Caco-2 (cell line): ENCODE measurements at regions not wholly inside any gene's neighbourhood (a gene's known extent, or its start where the extent isn't known, plus 50 kb on each side); places are given as distances from the start of the nearest gene placed in this dataset.

Experiments used
- BruUV-seq: library from RNA; stranded (reverse); fragments of 400-500 nt; replicated peaks from 2 replicates; lab custom pipeline; 2021; lab: Mats Ljungman, UMichigan
- CTCF ChIA-PET: fragments of 300-600 bp; sonication (Branson Sonifier 250); formaldehyde crosslinking; loops from one replicate; lab custom pipeline; 2022; ENCODE audit warnings: antibody characterized with exemption; lab: Charles Lee
- POLR2A ChIA-PET: fragments of 300-600 bp; sonication (Branson Sonifier 250); formaldehyde crosslinking; loops from one replicate; lab custom pipeline; 2022; ENCODE audit warnings: antibody characterized with exemption; lab: Charles Lee
- DNase-seq, 2 experiments: peaks; one replicate each; pipeline versions ENCODE4 v3.0.0 to v3.0.0-alpha.2; 2020 to 2022
- H3K27me3 ChIP-seq: replicated peaks from 2 replicates; pipeline ENCODE4 v1.6.0; 2011; ENCODE audit warnings: low read length; ENCODE audit not compliant: control insufficient read depth, insufficient read depth
- H3K36me3 ChIP-seq: 2 replicates; pipeline ENCODE4 v1.5.1; 2011; ENCODE audit warnings: low read length; ENCODE audit not compliant: control insufficient read depth, insufficient read depth
- H3K4me1 ChIP-seq: fragments of 250-450 bp; sonication (Bioruptor Pico); 2 replicates; pipeline ENCODE4 v1.5.1; 2020; ENCODE audit warnings: mild to moderate bottlenecking
- H3K4me3 ChIP-seq: 2 replicates; pipeline ENCODE4 v1.5.1; 2011; ENCODE audit warnings: low read depth, mild to moderate bottlenecking, control low read depth, low read length
- H3K9me3 ChIP-seq: fragments of 250-450 bp; sonication (Bioruptor Pico); 2 replicates; pipeline ENCODE4 v1.5.1; 2020; ENCODE audit warnings: mild to moderate bottlenecking, moderate library complexity
- H3K27ac Mint-ChIP-seq: one replicate; pipeline ENCODE4 v1.8.0; 2022; ENCODE audit warnings: mixed read lengths; ENCODE audit not compliant: unreplicated experiment
- H3K27me3 Mint-ChIP-seq: one replicate; pipeline ENCODE4 v1.8.0; 2022; ENCODE audit warnings: mixed read lengths; ENCODE audit not compliant: insufficient read depth, unreplicated experiment
- H3K36me3 Mint-ChIP-seq: one replicate; pipeline ENCODE4 v1.8.0; 2022; ENCODE audit warnings: mild to moderate bottlenecking, mixed read lengths; ENCODE audit not compliant: insufficient read depth, unreplicated experiment
- H3K4me1 Mint-ChIP-seq: one replicate; pipeline ENCODE4 v1.8.0; 2022; ENCODE audit warnings: low read depth, mixed read lengths; ENCODE audit not compliant: unreplicated experiment
- H3K4me3 Mint-ChIP-seq: one replicate; pipeline ENCODE4 v1.8.0; 2022; ENCODE audit warnings: mild to moderate bottlenecking, moderate library complexity, mixed read lengths; ENCODE audit not compliant: unreplicated experiment
- H3K9me3 Mint-ChIP-seq: one replicate; pipeline ENCODE4 v1.8.0; 2022; ENCODE audit warnings: mixed read lengths; ENCODE audit not compliant: unreplicated experiment
- CTCF ChIP-seq, 2 experiments: fragments of 200-600 bp in 1 of 2; IDR thresholded peaks; 1 replicate in 1 of 2; 2 replicates in 1 of 2; pipeline versions ENCODE4 v1.5.1 to v1.8.0; 2011 to 2022; ENCODE audit warnings: antibody characterized with exemption in 1 of 2, control low read depth in 1 of 2, inconsistent platforms in 1 of 2, low read depth in 1 of 2, low read length in 1 of 2, mild to moderate bottlenecking in 1 of 2, moderate library complexity in 1 of 2; ENCODE audit not compliant: insufficient read depth in 1 of 2, severe bottlenecking in 1 of 2, unreplicated experiment in 1 of 2
- intact Hi-C: fragments of 100-400 bp; cut with micrococcal nuclease; formaldehyde crosslinking; loops from one replicate; pipeline ENCODE4 v1.10.0; 2022; ENCODE audit not compliant: unreplicated experiment

- H3K27ac Mint-ChIP-seq = no peak overlapping the region
- H3K4me1 ChIP-seq = no peaks in the 10 kb centered on the region
- H3K27me3 ChIP-seq = no peaks in the 10 kb centered on the region
- no peak overlapping the region for H3K4me3 Mint-ChIP-seq
- no peaks in the 10 kb centered on the region for H3K4me1 Mint-ChIP-seq
- ChIA-PET CTCF (interaction anchor here (0.6 kb wide), 1 partner anchor 513 kb away, joined by 3 read pairs; no protein-coding TSS in a partner anchor), POLR2A (no interaction called here)
- peaks cover 11% of the 10 kb centered on the region for H3K9me3 Mint-ChIP-seq
- no peak for TF ChIP-seq CTCF (IDR thresholded peaks at IDR 0.05; ENCODE audit: insufficient read depth in 1 of 2, low read depth in 1 of 2, low read length in 1 of 2, severe bottlenecking in 1 of 2, unreplicated experiment in 1 of 2)
- H3K36me3 Mint-ChIP-seq = no peaks in the 10 kb centered on the region
- H3K4me3 ChIP-seq = no peak overlapping the region
- H3K36me3 ChIP-seq = no peaks in the 10 kb centered on the region
- DNase-seq = no peak
- 0 out of 2 replicates have a peak, but pooled peaks cover 5% of the 10 kb centered on the region for H3K9me3 ChIP-seq
- no TSS peak for BruUV-seq
- intact Hi-C loops = no loop called here
- no peaks in the 10 kb centered on the region for H3K27me3 Mint-ChIP-seq
Observed at GRCh38 chr2:238515377-238515776, 88.7 kb downstream of the ASB1 start.

- Histone ChIP-seq H3K4me1 (no peaks in the 10 kb centered on the region), H3K27me3 (no peaks in the 10 kb centered on the region), H3K4me3 (no peak overlapping the region), H3K9me3 (0 out of 2 replicates have a peak, but pooled peaks cover 5% of the 10 kb centered on the region), H3K36me3 (no peaks in the 10 kb centered on the region)
- TF ChIP-seq CTCF (IDR thresholded peaks at IDR 0.05; ENCODE audit: insufficient read depth in 1 of 2, low read depth in 1 of 2, low read length in 1 of 2, severe bottlenecking in 1 of 2, unreplicated experiment in 1 of 2) = no peak
- ChIA-PET POLR2A (no interaction called here), CTCF (no interaction called here)
- Mint-ChIP-seq H3K4me1 (no peaks in the 10 kb centered on the region), H3K9me3 (peaks cover 11% of the 10 kb centered on the region), H3K36me3 (no peaks in the 10 kb centered on the region), H3K4me3 (no peak overlapping the region), H3K27me3 (no peaks in the 10 kb centered on the region), H3K27ac (no peak overlapping the region)
- no peak for DNase-seq
- intact Hi-C loops = no loop called here
- no TSS peak for BruUV-seq
Observed at GRCh38 chr2:238517209-238517608, 90.5 kb downstream of the ASB1 start.

- BruUV-seq = no TSS peak
- Mint-ChIP-seq H3K36me3 (no peaks in the 10 kb centered on the region), H3K4me3 (no peak overlapping the region), H3K27ac (no peak overlapping the region), H3K4me1 (no peaks in the 10 kb centered on the region), H3K9me3 (peaks cover 11% of the 10 kb centered on the region), H3K27me3 (no peaks in the 10 kb centered on the region)
- Histone ChIP-seq H3K36me3 (no peaks in the 10 kb centered on the region), H3K9me3 (0 out of 2 replicates have a peak, but pooled peaks cover 5% of the 10 kb centered on the region), H3K4me1 (no peaks in the 10 kb centered on the region), H3K4me3 (no peak overlapping the region), H3K27me3 (no peaks in the 10 kb centered on the region)
- intact Hi-C loops = no loop called here
- ChIA-PET CTCF (no interaction called here), POLR2A (no interaction called here)
- no peak for DNase-seq
- no peak for TF ChIP-seq CTCF (IDR thresholded peaks at IDR 0.05; ENCODE audit: insufficient read depth in 1 of 2, low read depth in 1 of 2, low read length in 1 of 2, severe bottlenecking in 1 of 2, unreplicated experiment in 1 of 2)
Observed at GRCh38 chr2:238518172-238518820, 91.6 kb downstream of the ASB1 start.
